ENCODE measurements at regions not wholly inside any gene's neighbourhood (a gene's known extent, or its start where the extent isn't known, plus 50 kb on each side); places are given as distances from the start of the nearest gene placed in this dataset.

DNA sequence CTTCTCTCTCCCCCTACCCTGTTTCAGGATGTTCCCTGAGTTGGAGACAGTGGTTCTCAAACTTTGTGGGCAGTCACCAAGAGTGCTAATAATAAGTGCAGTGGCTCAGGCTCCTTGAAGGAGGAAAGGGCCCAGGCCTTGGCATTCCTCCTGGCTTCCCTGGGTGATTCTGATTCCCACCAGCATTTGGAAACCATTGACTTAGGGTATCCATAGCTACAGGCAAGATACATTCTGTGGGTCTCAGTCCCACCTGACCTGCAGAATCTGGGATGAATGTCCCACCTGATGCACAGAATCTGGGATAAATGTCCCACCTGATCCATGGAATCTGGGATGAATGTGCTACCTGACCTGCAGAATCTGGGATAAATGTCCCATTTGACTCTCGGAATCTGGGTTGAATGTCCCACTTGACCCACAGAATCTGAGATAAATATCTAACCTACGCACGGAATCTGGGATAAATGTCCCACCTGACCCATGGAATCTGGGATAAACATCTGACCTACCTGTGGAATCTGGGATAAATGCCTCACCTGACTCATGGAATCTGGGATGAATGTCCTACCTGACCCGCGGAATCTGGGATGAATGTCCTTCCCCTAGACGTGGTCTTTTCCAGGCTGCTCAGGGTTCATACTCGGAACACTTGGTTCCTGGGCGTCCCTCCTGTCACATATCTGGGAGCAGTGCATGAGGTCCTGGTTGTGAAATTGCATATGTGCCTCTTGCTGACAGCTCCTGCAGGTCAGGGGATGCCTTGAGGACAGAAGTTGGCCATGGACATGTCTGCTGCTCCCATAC is 136.7 kb upstream of the HS3ST2 start:
- Histone ChIP-seq H3K4me3 (no peak overlapping the region), H3K9ac (ENCODE audit: insufficient read depth in 1 of 2, low read depth in 2 of 2, low read length in 2 of 2) (no peak overlapping the region), H3K4me1 (replicated peaks in 1 of 2; ENCODE audit: control insufficient read depth in 2 of 2, insufficient read depth in 2 of 2, low read length in 2 of 2) (no peaks in the 10 kb centered on the region), H3K27ac (ENCODE audit: extremely low read depth, low read depth, low read length) (no peak overlapping the region), H3K9me1 (ENCODE audit: control insufficient read depth, insufficient read depth, low read length) (no peaks in the 10 kb centered on the region), H3K36me3 (ENCODE audit: control insufficient read depth, insufficient read depth, low read length) (no peaks in the 10 kb centered on the region), H3K4me2 (ENCODE audit: insufficient read depth, low read length) (no peak overlapping the region), H2AFZ (ENCODE audit: low read depth, low read length) (no peak overlapping the region), H3K9me3 (replicated peaks; ENCODE audit: control insufficient read depth, insufficient read depth, low read depth, low read length) (no peaks in the 10 kb centered on the region), H3K27me3 (ENCODE audit: control insufficient read depth in 2 of 2, insufficient read depth in 2 of 2, low read length in 2 of 2) (peaks cover 9 to 18% of the 10 kb centered on the region in 2 experiments; a peak in 4 of 5 replicates), H3K79me2 (ENCODE audit: control insufficient read depth, insufficient read depth, low read length) (no peaks in the 10 kb centered on the region), H4K20me1 (replicated peaks; ENCODE audit: control insufficient read depth, insufficient read depth, low read length) (no peaks in the 10 kb centered on the region)
- in situ Hi-C loops (cut with MboI) (no loop called here), intact Hi-C loops (cut with micrococcal nuclease) (no loop called here)
- POLR2A ChIA-PET, result interaction anchor here (1.0 kb wide), 1 partner anchor 10 kb away, joined by 3 read pairs; no protein-coding TSS in a partner anchor
- CTCF ChIA-PET (ENCODE audit: low intra/inter-chr PET ratio), result no interaction called here
- 0% methylated on average over 8 of the region's 8 CpGs for WGBS (ENCODE audit: insufficient coverage, low coverage, missing lambda C conversion rate)
- no peak for DNase-seq (ENCODE audit: extremely low read depth in 1 of 4, low spot score in 3 of 4)
- TF ChIP-seq TRIM24 (IDR thresholded peaks at IDR 0.05) (no peak), SMAD2 (IDR thresholded peaks at IDR 0.05; ENCODE audit: low read depth, low read length) (no peak), CBFA2T2 (conservative IDR thresholded peaks at IDR 0.05) (no peak), ASH1L (IDR thresholded peaks at IDR 0.05; ENCODE audit: borderline replicate concordance, low read depth, partially characterized antibody) (no peak), NFE2 (IDR thresholded peaks at IDR 0.05; ENCODE audit: low read depth) (no peak)
- TF ChIP-seq, protein P1, sequence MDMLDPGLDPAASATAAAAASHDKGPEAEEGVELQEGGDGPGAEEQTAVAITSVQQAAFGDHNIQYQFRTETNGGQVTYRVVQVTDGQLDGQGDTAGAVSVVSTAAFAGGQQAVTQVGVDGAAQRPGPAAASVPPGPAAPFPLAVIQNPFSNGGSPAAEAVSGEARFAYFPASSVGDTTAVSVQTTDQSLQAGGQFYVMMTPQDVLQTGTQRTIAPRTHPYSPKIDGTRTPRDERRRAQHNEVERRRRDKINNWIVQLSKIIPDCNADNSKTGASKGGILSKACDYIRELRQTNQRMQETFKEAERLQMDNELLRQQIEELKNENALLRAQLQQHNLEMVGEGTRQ (CRISPR knock-in tag; IDR thresholded peaks at IDR 0.05), result no peak
- TF ChIP-seq, protein P2, sequence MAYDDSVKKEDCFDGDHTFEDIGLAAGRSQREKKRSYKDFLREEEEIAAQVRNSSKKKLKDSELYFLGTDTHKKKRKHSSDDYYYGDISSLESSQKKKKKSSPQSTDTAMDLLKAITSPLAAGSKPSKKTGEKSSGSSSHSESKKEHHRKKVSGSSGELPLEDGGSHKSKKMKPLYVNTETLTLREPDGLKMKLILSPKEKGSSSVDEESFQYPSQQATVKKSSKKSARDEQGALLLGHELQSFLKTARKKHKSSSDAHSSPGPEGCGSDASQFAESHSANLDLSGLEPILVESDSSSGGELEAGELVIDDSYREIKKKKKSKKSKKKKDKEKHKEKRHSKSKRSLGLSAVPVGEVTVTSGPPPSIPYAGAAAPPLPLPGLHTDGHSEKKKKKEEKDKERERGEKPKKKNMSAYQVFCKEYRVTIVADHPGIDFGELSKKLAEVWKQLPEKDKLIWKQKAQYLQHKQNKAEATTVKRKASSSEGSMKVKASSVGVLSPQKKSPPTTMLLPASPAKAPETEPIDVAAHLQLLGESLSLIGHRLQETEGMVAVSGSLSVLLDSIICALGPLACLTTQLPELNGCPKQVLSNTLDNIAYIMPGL (CRISPR knock-in tag; IDR thresholded peaks at IDR 0.05), result no peak
- TF ChIP-seq, protein P3, sequence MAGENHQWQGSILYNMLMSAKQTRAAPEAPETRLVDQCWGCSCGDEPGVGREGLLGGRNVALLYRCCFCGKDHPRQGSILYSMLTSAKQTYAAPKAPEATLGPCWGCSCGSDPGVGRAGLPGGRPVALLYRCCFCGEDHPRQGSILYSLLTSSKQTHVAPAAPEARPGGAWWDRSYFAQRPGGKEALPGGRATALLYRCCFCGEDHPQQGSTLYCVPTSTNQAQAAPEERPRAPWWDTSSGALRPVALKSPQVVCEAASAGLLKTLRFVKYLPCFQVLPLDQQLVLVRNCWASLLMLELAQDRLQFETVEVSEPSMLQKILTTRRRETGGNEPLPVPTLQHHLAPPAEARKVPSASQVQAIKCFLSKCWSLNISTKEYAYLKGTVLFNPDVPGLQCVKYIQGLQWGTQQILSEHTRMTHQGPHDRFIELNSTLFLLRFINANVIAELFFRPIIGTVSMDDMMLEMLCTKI (IDR thresholded peaks at IDR 0.05; ENCODE audit: partially characterized antibody), result no peak
- TF ChIP-seq, protein P4, sequence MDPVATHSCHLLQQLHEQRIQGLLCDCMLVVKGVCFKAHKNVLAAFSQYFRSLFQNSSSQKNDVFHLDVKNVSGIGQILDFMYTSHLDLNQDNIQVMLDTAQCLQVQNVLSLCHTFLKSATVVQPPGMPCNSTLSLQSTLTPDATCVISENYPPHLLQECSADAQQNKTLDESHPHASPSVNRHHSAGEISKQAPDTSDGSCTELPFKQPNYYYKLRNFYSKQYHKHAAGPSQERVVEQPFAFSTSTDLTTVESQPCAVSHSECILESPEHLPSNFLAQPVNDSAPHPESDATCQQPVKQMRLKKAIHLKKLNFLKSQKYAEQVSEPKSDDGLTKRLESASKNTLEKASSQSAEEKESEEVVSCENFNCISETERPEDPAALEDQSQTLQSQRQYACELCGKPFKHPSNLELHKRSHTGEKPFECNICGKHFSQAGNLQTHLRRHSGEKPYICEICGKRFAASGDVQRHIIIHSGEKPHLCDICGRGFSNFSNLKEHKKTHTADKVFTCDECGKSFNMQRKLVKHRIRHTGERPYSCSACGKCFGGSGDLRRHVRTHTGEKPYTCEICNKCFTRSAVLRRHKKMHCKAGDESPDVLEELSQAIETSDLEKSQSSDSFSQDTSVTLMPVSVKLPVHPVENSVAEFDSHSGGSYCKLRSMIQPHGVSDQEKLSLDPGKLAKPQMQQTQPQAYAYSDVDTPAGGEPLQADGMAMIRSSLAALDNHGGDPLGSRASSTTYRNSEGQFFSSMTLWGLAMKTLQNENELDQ (CRISPR knock-in tag; IDR thresholded peaks at IDR 0.05; ENCODE audit: borderline replicate concordance), result no peak
- no TSS peak for BruUV-seq (replicated peaks)
- ATAC-seq, result no peak
- no peak for FAIRE-seq

All from K562 (cell line).